K562 (cell line): ENCODE measurements at regions not wholly inside any gene's neighbourhood (a gene's known extent, or its start where the extent isn't known, plus 50 kb on each side); places are given as distances from the start of the nearest gene placed in this dataset.

ENCODE experiments used
- CREBBP ChIP-seq: IDR thresholded peaks from one replicate; pipeline ENCODE4 v1.6.1; 2012; ENCODE audit warnings: low read depth, mild to moderate bottlenecking, control low read depth, inconsistent platforms, low read length
- DACH1 ChIP-seq: fragments of 450-650 bp; IDR thresholded peaks from 2 replicates; pipeline ENCODE4 v1.6.1; 2018; ENCODE audit not compliant: partially characterized antibody
- DMBX1 ChIP-seq: fragments of 250-450 bp; sonication (Bioruptor Pico); IDR thresholded peaks from 2 replicates; pipeline ENCODE4 v1.8.0; 2022; ENCODE audit warnings: inconsistent platforms, mild to moderate bottlenecking, moderate library complexity, borderline replicate concordance
- ETS2 ChIP-seq: IDR thresholded peaks from 2 replicates; pipeline ENCODE4 v1.6.1; 2016; ENCODE audit warnings: borderline replicate concordance, missing genetic modification characterization, mild to moderate bottlenecking, moderate library complexity, missing compliant biosample characterization; ENCODE audit not compliant: poor library complexity, severe bottlenecking
- ETV5 ChIP-seq: sonication (generic); formaldehyde crosslinking; IDR thresholded peaks from 2 replicates; pipeline ENCODE4 v1.4.0; 2020; ENCODE audit warnings: low read depth, mild to moderate bottlenecking, missing genetic modification reagents
- JUNB ChIP-seq: fragments of 450-650 bp; formaldehyde crosslinking; conservative IDR thresholded peaks from 2 replicates; pipeline ENCODE4 v1.4.0; 2020; ENCODE audit warnings: mild to moderate bottlenecking
- MIER1 ChIP-seq: fragments of 450-650 bp; IDR thresholded peaks from 2 replicates; pipeline ENCODE4 v1.6.1; 2016; ENCODE audit warnings: antibody characterized with exemption, mild to moderate bottlenecking, low read depth
- MYNN ChIP-seq, 2 experiments: sonication (generic); formaldehyde crosslinking in 1 of 2; IDR thresholded peaks; 2 replicates each; pipeline versions ENCODE4 v1.5.0 to v1.6.1; 2016 to 2020; ENCODE audit warnings: antibody characterized with exemption in 1 of 2, missing genetic modification reagents in 1 of 2
- SMAD2 ChIP-seq: fragments of 150-350 bp; IDR thresholded peaks from 2 replicates; pipeline ENCODE4 v1.6.1; 2014; ENCODE audit warnings: low read depth, mild to moderate bottlenecking, low read length
- ZNF23 ChIP-seq: fragments of 250-450 bp; sonication (Bioruptor Pico); IDR thresholded peaks from 2 replicates; pipeline ENCODE4 v1.4.0; 2020; ENCODE audit warnings: mild to moderate bottlenecking
- ZSCAN32 ChIP-seq: fragments of 450-650 bp; formaldehyde crosslinking; IDR thresholded peaks from 2 replicates; pipeline ENCODE4 v1.4.0; 2020; ENCODE audit warnings: mild to moderate bottlenecking, moderate library complexity
- TF ChIP-seq, protein P1 (sequence below): sonication (generic); formaldehyde crosslinking; IDR thresholded peaks from 2 replicates; pipeline ENCODE4 v1.8.1; 2022; ENCODE audit warnings: missing genetic modification reagents
- TF ChIP-seq, protein P2 (sequence below): fragments of 250-450 bp; sonication (Bioruptor Pico); IDR thresholded peaks from 2 replicates; pipeline ENCODE4 v1.4.0; 2020; ENCODE audit warnings: mild to moderate bottlenecking, moderate library complexity, borderline replicate concordance

DNA sequence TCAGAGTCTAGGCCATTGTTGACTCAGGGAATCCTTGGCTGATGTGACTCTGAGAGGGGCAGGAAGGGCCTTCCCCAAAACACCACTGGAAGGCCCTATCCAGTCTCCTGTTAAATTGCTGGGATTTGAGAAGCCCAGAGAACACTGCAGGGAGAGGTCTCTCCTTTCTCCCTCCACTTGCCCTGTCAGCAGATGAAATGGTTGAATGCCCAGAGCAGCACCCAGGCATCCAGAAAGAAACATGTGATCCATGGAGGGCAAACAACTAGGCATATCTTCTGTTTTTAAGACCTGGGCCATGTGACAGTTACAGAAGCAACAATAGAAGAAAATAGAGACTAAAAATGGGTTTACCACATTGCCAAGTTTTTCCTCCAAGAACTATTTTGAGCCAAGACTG is 291.1 kb downstream of the QDPR start (continued):
- TF ChIP-seq MYNN (IDR thresholded peaks at IDR 0.05) (no peak), MYNN (CRISPR knock-in tag; IDR thresholded peaks at IDR 0.05) (no peak), JUNB (no peak), CREBBP (no peak), ZNF23 (CRISPR knock-in tag) (no peak), ZSCAN32 (no peak), DACH1 (no peak), ETS2 (no peak), DMBX1 (CRISPR knock-in tag) (no peak), SMAD2 (no peak), MIER1 (no peak), ETV5 (CRISPR knock-in tag) (no peak)
- TF ChIP-seq, protein P1, sequence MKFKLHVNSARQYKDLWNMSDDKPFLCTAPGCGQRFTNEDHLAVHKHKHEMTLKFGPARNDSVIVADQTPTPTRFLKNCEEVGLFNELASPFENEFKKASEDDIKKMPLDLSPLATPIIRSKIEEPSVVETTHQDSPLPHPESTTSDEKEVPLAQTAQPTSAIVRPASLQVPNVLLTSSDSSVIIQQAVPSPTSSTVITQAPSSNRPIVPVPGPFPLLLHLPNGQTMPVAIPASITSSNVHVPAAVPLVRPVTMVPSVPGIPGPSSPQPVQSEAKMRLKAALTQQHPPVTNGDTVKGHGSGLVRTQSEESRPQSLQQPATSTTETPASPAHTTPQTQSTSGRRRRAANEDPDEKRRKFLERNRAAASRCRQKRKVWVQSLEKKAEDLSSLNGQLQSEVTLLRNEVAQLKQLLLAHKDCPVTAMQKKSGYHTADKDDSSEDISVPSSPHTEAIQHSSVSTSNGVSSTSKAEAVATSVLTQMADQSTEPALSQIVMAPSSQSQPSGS (CRISPR knock-in tag), result no peak
- TF ChIP-seq, protein P2, sequence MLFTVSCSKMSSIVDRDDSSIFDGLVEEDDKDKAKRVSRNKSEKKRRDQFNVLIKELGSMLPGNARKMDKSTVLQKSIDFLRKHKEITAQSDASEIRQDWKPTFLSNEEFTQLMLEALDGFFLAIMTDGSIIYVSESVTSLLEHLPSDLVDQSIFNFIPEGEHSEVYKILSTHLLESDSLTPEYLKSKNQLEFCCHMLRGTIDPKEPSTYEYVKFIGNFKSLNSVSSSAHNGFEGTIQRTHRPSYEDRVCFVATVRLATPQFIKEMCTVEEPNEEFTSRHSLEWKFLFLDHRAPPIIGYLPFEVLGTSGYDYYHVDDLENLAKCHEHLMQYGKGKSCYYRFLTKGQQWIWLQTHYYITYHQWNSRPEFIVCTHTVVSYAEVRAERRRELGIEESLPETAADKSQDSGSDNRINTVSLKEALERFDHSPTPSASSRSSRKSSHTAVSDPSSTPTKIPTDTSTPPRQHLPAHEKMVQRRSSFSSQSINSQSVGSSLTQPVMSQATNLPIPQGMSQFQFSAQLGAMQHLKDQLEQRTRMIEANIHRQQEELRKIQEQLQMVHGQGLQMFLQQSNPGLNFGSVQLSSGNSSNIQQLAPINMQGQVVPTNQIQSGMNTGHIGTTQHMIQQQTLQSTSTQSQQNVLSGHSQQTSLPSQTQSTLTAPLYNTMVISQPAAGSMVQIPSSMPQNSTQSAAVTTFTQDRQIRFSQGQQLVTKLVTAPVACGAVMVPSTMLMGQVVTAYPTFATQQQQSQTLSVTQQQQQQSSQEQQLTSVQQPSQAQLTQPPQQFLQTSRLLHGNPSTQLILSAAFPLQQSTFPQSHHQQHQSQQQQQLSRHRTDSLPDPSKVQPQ (CRISPR knock-in tag), result no peak
- TF ChIP-seq, all 486 proteins: peak for 0
